Globus pallidus (tissue), 1 donor: ENCODE measurements at regions not wholly inside any gene's neighbourhood (a gene's known extent, or its start where the extent isn't known, plus 50 kb on each side); places are given as distances from the start of the nearest gene placed in this dataset.
A peak's percentile ranks its signal among the peaks of the same experiment; 100 is the strongest.
"Not testable (repeated sequence)": the region's sequence is repeated elsewhere in the genome, so short reads cannot be mapped to it uniquely, and the experiment has no call there.

Experiments used
- DNase-seq: peaks from one replicate; pipeline ENCODE4 v3.0.0-alpha.2; 2015; ENCODE audit warnings: low spot score

DNA sequence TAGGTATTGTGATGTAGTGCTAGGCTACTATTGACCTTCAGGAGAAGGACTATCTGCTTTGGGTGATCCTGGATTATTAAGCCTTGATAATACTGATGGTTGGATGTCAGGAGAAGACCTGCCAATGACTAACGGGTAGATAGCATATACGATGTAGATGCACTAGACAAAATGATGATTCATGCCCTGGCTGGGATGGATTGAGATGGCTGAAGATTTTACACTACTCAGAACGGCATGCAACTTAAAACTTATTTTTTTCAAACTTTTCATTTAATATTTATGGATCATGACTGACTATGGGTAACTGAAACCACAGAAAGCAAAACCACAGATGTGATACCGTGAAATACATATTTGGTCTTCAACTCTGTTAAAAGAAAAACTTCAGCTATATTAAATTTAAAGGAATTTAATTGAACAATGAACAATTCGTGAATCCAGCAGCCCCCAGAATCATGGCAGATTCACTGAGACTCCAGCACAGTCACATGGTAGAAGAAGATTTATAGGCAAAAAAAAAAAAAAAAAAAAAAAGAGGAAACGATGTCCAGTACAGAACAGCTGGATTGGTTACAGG is 124.6 kb upstream of the CDK13 start:
- DNase-seq = no peak

DNA sequence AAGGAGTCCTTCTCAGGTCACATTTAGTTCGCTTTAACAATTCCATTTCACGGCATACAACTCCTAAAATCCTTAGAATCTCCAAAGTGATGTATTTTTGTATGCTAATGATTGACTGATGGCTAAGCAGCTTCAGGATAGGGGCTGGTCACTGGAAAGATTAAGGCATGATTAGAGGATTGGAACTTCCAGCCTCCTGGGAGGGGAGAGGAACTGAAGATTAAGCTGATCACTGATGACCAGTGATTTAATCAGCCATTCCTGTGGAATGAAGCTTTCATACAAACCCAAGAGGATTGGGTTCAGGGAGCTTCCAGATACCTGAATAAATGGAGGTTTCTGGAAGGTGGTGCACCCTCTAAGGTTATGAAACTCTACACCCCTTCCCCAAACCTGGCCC is 123.9 kb upstream of the CDK13 start:
- no peak for DNase-seq

DNA sequence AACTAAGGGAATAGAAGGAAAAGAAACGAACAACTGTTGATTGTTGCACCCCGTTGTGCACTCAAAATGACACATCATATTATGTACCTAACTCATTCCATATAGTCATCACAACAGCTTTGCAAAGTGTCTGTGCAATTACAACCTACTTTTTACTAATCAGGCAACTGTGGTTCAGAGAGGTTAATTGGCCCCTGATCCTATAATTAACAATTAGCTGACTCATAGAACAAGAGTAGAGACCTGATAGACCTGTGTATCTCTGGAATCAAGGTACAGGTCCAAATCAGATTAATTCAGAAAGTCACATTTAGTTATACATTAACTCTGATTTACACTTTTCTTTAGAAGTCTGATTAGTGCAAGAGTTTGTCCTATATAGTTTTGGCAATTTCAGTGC is 122.5 kb upstream of the CDK13 start:
- DNase-seq = no peak

DNA sequence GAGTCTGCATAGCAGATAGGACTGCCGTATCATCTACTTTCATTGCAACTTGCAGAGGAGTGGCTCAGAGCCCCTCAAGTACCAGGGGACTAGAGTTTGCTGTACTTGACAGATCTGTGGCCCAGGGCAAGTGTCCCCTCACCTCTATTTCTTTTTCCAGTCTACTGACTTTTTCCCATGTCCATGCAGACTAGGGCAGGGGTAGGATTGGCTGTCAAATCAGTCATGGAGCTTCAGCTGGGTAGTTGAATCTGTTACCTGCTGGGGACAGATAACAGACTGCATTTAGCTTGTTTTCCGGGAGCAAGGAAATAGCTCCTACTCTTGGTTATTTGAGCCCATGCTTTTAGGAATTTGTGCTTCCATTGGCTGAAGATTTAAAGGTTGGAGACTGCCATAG is 121.0 kb upstream of the CDK13 start:
- DNase-seq = no peak

DNA sequence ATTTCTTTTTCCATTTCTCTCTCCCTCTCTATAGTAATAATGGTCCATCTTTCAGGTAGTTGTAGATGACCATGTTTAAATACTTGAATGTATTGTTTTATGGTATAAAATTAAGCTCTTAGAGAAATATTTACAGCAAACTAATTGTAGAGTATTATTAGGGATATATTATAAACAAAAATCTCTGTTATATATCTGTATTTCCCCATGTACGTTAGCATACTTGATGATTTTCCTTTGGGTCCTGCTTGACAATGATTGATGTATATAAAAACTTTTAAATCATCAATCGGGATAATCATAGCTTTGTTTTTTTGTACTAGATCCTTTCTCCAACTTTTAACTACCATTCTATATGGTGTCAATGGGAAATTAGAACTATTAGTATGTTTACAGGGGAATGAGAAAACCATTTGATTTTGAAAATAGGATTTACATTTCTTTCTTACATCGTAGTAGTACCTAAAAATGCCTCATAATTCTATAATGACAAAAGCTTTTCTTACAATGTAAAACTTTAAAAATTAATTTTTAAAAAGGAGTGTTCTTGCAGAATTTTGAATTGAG is 117.5 kb upstream of the CDK13 start:
- no peak for DNase-seq

DNA sequence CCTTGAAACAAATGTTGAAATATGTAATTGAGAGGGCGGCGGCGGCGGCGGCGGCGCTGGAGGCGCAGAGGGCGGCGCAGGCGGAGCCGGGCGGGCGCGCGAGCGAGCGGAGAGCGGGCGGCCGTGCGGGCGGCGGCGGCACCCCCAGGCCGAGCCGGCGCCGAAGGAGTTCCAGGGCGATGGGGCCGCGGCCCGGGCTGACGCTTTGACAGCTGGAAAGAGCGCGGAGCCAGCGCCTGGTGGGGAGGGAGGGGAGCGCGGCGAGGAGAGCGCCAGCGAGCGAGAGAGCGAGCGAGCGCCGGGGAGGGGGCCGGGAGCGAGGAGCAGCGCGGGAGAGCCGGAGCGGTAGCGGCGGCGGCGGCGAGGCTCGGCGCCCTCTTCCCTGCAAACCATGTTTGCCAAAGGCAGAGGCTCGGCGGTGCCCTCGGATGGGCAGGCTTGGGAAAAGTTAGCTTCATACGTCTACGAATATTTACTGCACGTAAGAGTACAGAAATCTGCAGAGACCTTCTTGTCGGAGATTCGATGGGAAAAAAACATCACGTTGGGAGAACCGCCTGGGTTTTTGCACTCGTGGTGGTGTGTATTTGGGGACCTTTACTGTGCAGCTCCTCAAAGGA is 116.8 kb upstream of the CDK13 start:
- DNase-seq = peak; percentile 41

DNA sequence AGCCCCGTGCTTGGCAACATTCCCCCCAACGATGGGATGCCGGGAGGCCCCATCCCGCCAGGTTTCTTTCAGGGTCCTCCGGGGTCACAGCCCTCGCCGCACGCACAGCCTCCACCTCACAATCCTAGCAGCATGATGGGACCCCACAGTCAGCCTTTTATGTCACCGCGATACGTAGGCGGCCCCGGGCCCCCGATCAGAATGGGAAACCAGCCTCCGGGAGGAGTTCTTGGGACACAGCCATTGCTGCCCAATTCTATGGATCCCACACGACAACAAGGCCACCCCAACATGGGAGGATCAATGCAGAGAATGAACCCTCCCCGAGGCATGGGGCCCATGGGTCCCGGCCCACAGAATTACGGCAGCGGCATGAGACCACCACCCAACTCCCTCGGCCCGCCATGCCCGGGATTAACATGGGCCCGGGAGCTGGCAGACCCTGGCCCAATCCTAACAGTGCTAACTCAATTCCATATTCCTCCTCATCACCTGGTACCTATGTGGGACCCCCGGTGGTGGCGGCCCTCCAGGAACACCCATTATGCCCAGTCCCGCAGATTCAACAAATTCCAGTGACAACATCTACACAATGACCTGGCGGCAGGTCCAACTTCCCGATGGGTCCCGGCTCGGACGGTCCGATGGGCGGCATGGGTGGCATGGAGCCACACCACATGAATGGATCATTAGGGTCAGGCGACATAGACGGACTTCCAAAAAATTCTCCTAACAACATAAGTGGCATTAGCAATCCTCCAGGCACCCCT is 116.0 kb upstream of the CDK13 start:
- DNase-seq = not testable (repeated sequence)

DNA sequence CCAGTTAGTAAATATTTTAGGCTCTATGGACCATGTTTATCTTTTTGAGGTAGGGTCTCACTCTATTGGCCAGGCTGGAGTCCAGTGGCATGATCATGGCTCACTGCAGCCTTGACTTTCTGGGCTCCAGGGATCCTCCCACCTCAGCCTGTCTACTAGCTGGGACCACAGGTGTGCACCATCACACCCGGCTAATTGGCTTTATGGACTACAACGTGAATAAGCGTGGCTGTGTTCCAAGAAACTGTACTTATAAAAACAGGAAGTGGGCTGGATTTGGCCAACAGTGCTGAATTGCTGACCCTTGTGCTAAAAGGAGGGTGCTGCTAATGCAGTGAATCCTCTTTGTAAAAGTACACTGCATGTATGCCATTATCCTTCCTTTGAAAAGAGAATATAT is 111.7 kb upstream of the CDK13 start:
- DNase-seq = no peak

DNA sequence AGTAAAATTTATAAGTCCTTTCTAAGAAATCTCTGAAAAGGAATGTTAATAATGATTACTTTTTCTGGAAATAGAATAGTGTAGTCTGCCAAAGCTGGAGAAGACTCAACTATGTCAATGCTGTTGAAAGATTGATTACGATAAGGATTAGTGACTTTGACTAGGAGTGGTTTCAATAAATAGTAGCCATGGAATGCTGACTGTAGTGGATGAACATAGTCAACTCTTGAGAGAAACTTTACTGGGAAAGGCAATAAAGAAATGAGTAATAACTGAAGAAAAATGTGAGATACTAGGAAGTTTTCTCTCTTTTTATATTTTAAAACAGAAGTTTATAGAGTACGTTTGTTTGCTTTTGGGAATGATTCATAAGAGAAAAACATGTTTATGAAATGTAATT is 105.0 kb upstream of the CDK13 start:
- no peak for DNase-seq

DNA sequence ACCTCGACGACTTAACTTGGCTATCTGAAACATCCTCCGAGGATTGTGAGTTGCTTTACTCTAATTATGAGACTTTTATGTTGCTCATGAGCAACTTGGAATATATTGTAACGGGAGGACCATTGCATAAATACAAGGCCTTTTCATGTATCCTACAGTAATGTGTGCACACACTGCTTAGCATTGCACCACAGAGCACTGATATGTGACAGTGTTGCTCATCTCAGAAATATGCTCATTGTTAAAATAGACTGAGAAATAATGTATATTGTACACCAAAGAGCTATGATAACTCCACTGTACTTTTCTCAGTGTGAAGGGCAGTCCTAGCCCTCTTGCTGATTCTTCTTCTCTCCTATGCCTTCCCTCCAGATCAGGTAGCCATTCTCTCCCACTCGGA is 102.8 kb upstream of the CDK13 start:
- DNase-seq = no peak

DNA sequence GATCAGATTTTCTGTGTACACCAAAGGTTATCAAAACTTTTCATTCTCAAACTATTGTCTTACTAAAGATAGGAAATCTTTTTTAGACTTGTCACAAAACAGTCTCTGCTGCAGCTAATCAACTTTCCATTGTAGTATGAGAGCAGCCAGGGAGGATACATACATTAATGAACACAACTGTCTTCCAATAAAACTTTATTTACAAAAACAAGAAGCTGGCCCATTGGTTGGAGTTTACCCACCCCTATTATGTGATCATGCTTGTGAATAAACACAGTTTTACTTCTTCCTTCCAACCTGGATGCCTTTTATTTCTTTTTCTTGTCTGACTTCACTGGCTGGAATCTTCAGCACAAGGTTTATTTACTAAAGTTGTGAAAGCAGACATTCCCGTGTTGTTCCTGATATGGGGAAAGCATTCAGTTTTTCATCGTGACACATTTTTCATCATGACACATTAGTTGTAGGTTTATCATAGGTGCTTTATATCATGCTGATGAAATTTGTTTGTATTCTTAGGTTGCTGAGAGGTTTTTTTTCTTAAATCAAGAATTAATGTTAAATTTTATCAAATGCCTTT is 98.5 kb upstream of the CDK13 start:
- no peak for DNase-seq

DNA sequence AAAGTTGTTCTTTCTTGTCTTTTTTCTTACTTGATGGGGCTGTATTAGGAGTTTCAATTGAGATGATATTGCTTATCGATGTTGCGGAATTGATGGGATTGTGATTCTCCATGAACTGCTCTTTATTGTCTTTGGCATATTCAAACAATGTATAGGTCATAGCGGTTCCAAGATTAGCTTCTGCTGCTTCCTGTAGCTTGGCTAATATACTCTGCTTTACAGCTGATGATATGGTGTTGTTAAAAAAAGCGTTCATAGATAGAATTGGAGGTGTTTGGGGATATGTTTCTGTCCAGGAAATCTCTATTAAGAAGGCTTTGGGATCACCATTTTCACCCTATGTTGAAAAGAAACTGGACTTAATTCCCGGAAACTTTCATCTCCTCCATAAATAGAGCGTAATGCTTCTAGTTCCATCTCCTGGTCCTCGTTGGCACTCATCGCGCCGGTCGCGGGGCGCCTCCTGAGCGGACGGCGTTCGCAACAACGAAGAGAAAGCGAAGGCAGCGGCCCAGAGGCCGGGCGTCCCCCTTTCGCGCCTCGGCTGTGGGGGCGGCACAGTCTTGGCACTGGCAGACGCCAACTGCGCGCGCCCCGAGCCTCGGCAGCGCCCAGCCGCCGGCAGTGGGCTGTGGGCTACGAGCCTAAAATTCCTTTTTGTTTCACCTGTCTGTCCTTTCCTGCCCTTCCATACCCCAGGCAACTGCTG is 95.3 kb upstream of the CDK13 start:
- not testable (repeated sequence) for DNase-seq

DNA sequence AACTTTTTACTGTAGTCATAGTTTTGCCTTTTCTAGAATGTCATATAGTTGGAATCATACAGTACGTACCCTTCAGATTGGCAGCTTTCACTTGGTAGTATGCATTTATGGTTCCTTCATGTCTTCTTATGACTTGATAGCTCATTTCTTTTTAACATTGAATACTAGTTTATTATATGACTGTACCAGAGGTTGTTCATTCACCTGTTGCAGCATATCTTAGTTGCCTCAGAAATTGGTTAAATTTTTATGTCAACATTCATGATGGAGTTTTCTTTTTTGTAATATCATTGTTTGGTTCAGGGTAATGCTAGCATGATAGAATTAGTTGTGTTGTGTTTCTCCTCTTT is 94.8 kb upstream of the CDK13 start:
- DNase-seq = no peak

DNA sequence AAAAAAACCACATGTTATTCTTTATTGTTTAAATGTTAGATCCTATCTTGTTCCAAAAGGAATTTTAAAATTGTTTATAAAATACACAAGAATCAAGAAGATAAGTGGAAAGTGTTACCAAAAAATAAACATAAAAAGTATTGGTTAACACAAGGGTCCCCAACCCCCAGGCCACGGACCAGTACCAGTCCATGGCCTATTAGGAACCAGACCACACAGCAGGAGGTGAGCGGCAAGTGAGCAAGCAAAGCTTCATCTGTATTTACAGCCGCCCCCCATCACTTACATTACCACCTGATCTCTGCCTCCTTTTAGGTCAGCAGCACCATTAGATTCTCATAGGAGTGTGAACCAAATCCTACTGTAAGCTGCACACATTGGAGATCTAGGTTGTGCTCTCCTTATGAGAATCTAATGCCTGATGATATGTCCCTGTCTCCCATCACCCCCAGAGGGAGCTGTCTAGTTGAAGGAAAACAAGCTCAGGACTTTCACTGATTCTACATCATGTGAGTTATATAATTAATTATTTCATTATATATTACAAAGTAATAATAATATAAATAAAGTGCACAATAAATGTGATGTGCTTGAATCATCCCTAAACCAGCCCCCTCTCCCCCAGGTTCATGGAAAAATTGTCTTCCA is 86.3 kb upstream of the CDK13 start:
- not testable (repeated sequence) for DNase-seq

DNA sequence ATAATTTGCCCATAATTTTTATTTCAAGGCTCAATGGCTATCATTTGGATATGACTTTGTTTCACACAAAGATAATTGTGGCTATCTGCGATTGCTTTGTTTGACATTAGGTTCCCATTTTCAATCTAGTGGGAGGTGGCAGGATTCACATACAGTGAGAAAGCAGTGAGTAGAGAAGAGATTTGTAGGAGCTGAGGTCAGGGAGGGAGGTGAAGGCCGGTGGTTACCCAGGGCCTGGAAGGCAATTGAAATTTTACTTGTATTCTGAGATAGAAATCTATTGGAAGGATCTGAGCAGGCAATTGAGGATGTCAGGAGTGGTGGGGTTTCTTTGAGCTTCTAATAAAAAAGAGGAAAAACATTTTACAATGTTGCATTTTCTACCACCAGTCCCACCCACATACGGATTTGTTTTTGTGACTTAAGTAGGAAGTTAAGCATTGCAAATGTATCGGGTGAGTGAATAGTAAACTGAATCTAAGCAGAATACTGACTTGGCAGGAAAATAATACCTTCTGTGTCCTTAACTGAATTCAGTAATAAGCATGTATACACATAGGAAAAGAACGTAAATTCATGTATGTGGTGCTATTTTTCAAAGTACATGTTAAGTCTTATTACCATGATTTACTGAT is 80.1 kb upstream of the CDK13 start:
- not testable (repeated sequence) for DNase-seq

DNA sequence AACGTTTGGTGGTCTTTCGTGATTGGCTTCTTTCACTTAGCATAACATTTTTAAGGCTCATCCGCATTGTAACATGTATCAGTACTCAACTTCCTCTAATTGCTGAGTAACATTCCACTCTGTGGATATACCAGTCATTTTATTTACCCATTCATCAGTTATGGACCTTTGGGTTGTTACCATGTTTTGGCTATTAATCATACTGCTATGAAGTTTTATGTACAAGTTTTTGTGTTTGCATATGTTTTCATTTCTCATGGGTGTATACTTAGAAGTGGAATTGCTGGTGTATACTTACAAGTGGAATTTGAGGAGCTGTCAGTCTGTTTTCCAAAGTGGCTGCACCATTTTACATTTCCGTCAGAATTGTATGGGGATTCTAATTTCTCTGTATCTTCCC is 78.4 kb upstream of the CDK13 start:
- not testable (repeated sequence) for DNase-seq

DNA sequence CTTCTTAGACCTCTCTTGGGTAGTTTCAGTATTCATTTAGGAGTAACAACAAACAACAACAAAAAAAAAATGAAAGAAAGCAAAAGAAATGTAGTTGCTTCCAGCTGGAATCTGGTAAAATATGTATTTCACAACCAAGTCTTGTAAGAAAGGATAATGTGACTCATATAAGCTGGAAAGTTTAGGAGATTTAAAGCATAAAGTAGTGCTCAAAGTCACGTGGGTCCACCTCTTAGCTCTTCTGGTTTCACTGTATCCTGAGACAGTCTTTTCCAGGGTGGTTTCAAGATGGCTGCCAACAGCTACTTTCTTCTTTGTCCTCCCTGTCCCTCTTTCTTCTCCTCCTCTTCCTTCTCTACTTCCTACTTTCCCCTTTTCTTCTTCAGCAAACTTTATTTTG is 69.5 kb upstream of the CDK13 start:
- no peak for DNase-seq

DNA sequence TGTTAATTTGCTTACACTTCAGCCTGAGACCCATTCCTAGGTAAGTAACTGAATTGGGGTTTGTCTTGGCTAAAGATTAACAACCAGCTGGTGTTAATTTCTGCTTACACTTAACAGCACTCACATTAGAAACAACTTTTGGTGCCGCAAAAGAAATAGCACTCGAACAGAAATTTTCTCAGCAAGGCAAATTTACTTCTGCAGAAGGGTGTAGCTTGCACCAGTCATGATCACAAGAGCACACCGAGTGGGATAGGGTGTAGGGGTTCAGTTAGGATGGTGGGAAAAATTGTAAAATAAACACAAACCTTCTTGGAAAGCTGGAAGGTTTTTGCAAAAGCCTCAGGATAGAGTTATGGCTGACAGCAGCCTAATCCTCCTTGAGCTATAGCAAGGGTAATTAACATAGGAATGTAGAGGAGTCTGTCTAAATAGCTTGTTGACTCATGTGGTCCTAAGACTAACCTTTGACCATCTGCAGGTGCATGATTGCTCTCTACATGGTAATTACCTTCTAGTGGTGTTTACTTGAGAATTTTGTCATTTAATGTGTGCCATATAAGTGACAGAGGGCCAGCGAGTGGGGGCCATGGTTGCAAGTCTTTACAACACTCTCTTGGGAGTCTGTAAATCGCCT is 67.8 kb upstream of the CDK13 start:
- DNase-seq = no peak

DNA sequence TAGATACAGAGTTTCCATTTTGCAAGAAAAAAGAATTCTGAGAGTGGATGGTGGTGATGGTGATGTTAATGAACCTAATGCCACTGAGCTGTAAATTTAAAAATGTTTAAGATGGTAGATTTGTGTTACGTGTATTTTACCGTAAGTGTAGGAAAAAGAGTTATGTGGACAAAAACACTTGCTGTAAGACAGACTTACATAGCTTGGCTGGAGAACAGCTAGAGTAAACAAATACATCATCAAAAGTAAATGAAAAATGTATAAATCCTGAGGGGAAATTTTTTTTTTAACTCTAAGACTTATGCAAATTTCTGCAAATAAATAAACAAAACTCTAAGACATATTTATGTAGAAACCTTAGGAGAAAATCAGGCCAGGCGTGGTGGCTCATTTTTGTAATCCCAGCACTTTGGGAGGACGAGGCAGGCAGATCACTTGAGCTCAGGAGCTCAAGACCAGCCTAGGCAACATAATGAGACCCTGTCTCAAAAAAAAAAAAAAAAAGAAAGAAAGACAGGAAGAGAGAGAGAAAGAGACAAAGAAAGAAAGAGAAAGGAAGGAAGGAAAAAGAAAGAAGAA is 66.2 kb upstream of the CDK13 start:
- DNase-seq = no peak

DNA sequence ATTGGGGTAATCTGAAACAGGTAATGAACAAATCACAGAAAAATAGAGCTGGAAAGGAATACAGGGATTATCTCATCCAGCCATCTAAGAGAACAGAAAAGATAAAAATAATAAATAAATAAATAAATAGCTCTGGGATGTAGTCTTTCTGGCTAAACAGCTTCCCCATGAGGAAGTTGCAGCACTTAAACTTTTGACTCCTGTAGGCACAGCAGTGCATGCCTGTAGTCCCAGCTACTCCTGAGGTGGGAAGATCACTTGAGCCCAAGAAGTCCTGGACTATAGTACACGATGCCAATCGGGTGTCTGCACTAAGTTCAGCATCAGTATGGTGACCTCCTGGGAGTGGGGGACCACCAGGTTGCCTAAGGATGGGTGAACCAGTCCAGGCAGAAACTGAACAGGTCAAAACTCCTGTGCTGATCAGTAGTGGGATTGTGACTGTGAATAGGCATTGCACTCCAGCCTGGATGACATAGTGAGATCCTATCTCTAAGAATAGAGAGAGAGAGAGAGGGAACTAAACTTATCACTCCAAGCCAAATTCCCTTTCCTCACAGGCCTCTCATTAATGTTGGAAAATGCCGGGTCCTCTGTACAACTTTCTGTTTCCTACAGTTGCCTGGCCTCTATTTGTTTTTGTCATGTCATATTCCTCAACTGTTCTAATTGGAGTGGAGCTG is 61.7 kb upstream of the CDK13 start:
- DNase-seq = no peak
